ENCODE measurements at regions not wholly inside any gene's neighbourhood (a gene's known extent, or its start where the extent isn't known, plus 50 kb on each side); places are given as distances from the start of the nearest gene placed in this dataset.
"Not testable (repeated sequence)": the region's sequence is repeated elsewhere in the genome, so short reads cannot be mapped to it uniquely, and the experiment has no call there.

- Mint-ChIP-seq H3K27me3 (no peaks in the 10 kb centered on the region), H3K4me3 (no peak overlapping the region), H3K4me1 (no peaks in the 10 kb centered on the region), H3K9me3 (no peaks in the 10 kb centered on the region), H3K36me3 (no peaks in the 10 kb centered on the region), H3K27ac (no peak overlapping the region)
- DNase-seq = no peak
Observed at GRCh38 chr1:233759665-233760064, 144.8 kb upstream of the SLC35F3 start.

- H3K4me1 Mint-ChIP-seq, H3K27me3 Mint-ChIP-seq, DNase-seq, H3K4me3 Mint-ChIP-seq, H3K36me3 Mint-ChIP-seq, H3K27ac Mint-ChIP-seq, H3K9me3 Mint-ChIP-seq: not testable (repeated sequence)
Observed at GRCh38 chr1:233764304-233764703, 140.2 kb upstream of the SLC35F3 start.

- H3K4me1 Mint-ChIP-seq = no peaks in the 10 kb centered on the region
- peaks cover 4% of the 10 kb centered on the region for H3K9me3 Mint-ChIP-seq
- DNase-seq = no peak
- H3K27ac Mint-ChIP-seq = no peak overlapping the region
- no peak overlapping the region for H3K4me3 Mint-ChIP-seq
- H3K27me3 Mint-ChIP-seq = peaks cover 20% of the 10 kb centered on the region
- H3K36me3 Mint-ChIP-seq = no peaks in the 10 kb centered on the region
Observed at GRCh38 chr1:233777566-233777965, 126.9 kb upstream of the SLC35F3 start.

DNA sequence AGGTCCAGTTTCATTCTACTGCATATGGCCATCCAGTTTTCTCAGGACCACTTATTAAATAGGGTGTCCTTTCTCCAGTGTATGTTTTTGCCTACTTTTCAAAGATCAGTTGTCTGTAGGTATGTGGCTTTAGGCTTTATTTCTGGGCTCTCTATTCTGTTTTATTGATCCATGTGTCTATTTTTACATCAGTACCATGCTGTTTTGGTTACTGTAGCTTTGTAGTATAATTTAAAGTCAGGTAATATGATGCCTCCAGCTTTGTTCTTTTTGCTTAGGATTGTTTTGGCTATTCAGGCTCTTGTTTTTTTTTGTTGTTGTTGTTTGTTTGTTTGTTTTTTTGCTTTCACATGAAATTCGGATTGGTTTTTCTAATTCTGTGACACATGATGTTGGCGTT lies 124.4 kb upstream of the SLC35F3 start:
- Mint-ChIP-seq H3K27me3 (peaks cover 16% of the 10 kb centered on the region), H3K27ac (no peak overlapping the region), H3K4me1 (no peaks in the 10 kb centered on the region), H3K4me3 (no peak overlapping the region), H3K9me3 (peaks cover 4% of the 10 kb centered on the region), H3K36me3 (no peaks in the 10 kb centered on the region)
- no peak for DNase-seq

DNA sequence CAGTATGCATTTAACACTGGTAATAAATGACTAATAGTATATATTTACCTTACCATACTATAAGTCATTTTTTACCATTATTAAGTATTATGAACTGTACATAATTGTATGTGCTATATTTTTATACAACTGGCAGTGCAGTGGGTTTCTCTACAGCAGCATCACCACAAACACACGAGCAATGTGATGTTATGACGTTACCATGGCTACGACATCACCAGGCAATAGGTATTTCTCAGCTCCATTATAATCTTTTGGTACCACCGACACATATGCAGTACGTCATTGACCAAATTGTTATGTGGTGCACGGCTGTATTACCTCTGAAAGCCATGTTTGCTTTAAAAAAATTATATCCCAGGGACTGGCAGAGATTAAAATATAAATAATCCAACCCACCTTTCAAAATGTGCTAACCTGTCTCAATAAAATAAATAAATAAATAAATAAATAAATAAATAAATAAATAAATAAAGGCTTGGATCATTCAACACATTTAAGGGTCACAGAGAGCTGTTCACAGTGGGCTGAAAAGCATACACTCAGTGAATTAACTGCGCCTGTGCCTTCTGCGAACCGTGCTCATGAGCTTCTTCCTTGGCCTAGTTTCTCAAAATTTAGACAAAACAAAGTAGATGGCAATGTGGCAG lies 121.4 kb upstream of the SLC35F3 start:
- Mint-ChIP-seq H3K9me3 (peaks cover 4% of the 10 kb centered on the region), H3K4me1 (no peaks in the 10 kb centered on the region), H3K4me3 (no peak overlapping the region), H3K27ac (no peak overlapping the region), H3K27me3 (peaks cover 12% of the 10 kb centered on the region), H3K36me3 (no peaks in the 10 kb centered on the region)
- no peak for DNase-seq

DNA sequence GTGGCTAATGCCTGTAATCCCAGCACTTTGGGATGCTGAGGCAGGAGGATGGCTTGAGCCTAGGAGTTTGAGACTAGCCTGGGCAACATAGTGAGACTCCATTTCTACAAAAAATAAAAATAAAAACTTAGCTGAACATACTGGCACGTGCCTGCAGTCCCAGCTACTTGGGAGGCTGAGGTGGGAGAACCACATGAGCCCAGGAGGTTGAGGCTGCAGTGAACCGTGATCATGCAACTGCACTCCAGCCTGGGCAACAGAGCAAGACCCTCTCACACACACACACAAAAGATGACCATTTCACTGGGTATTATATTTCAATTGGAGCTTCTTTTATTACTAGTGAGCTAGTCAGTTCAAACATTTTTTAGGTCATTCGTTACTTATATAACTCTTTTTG lies 116.9 kb upstream of the SLC35F3 start:
- H3K4me3 Mint-ChIP-seq = no peak overlapping the region
- H3K27me3 Mint-ChIP-seq = peaks cover 27% of the 10 kb centered on the region
- H3K4me1 Mint-ChIP-seq = no peaks in the 10 kb centered on the region
- H3K27ac Mint-ChIP-seq = no peak overlapping the region
- no peaks in the 10 kb centered on the region for H3K36me3 Mint-ChIP-seq
- DNase-seq = no peak
- no peaks in the 10 kb centered on the region for H3K9me3 Mint-ChIP-seq

- H3K4me1 Mint-ChIP-seq = no peaks in the 10 kb centered on the region
- H3K4me3 Mint-ChIP-seq = no peak overlapping the region
- no peaks in the 10 kb centered on the region for H3K36me3 Mint-ChIP-seq
- H3K27me3 Mint-ChIP-seq = peaks cover 27% of the 10 kb centered on the region
- no peak for DNase-seq
- no peaks in the 10 kb centered on the region for H3K9me3 Mint-ChIP-seq
- H3K27ac Mint-ChIP-seq = no peak overlapping the region
Observed at GRCh38 chr1:233788687-233789086, 115.8 kb upstream of the SLC35F3 start.

- Mint-ChIP-seq H3K9me3 (peaks cover 8% of the 10 kb centered on the region), H3K36me3 (no peaks in the 10 kb centered on the region), H3K4me1 (no peaks in the 10 kb centered on the region), H3K4me3 (no peak overlapping the region), H3K27ac (no peak overlapping the region), H3K27me3 (peaks cover 32% of the 10 kb centered on the region)
- no peak for DNase-seq
Observed at GRCh38 chr1:233790121-233790520, 114.4 kb upstream of the SLC35F3 start.

DNA sequence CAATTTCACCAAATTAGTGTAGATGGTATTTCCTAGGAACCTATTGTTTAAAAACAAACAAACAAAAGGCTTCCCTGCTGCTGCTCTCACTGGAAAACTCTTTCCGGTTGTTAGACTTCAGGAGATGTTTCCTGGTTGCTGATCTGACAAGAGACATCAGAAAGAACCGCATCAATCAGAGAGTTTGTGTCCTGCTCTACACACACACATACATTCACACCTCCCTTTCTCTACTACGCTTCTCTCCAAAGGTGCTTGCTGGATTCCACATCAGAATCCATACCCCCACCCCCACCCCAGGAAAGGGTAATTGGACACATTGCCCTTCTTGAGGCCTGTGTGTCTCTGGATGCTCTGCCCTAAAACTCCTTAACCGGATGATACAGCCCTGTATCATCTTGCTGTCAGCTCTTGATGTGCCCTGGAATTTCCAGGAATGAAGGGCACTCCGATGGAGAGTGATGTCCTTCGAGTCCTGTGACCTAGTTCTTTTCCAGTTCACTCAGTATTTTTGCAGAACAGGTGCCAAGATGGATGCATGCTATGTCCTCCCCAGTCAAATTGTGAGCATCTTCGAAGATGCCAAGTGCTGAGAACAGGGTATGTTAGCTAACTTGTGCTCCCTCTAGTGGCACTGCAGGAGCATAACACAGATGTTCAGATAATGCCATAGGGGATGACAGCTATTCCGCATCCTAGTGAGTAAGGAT lies 113.7 kb upstream of the SLC35F3 start:
- no peak overlapping the region for H3K4me3 Mint-ChIP-seq

DNA sequence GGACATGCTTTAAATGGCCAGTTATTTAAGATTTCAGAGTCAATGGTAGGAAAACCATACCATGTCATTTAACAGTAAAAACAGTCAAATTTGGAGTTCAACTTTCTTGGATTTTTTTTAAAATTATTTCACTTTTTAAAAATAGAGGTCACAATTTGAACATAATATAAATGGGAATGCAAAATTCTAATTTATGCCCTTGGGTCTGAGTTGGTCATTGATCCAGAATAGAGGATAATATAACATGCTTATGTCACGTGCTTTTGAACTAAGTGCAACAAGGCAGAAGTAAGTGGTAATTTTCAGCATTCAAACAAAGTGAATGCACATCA lies 113.1 kb upstream of the SLC35F3 start:
- Mint-ChIP-seq H3K4me1 (no peaks in the 10 kb centered on the region), H3K27me3 (peaks cover 32% of the 10 kb centered on the region), H3K36me3 (no peaks in the 10 kb centered on the region), H3K4me3 (no peak overlapping the region), H3K27ac (no peak overlapping the region), H3K9me3 (peaks cover 8% of the 10 kb centered on the region)
- DNase-seq = no peak

More for the DNA sequence above, 113.7 kb upstream of the SLC35F3 start:
- H3K27ac Mint-ChIP-seq = no peak overlapping the region
- no peaks in the 10 kb centered on the region for H3K4me1 Mint-ChIP-seq
- no peaks in the 10 kb centered on the region for H3K36me3 Mint-ChIP-seq
- DNase-seq = peak; percentile 0
- H3K27me3 Mint-ChIP-seq = peaks cover 32% of the 10 kb centered on the region
- H3K9me3 Mint-ChIP-seq = peaks cover 8% of the 10 kb centered on the region

DNA sequence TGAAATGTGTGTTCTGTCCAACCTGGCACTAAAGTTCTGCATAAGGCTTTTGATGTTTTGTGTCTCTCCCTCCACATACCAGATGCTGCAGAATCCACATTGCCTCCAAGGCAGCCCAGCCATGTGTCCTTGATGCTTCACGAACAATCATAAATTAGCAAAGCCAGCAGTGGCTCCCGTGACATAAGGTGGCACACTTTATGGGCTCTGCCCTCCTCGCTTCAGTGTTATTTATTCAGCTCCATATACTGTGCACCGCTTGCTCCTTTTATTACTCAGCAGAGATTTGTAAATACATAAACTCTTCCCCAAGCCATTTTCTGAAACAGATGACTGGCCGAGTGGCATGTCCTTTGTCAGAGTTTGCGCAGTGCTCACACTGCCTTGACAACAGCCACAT lies 112.8 kb upstream of the SLC35F3 start:
- Mint-ChIP-seq H3K36me3 (no peaks in the 10 kb centered on the region), H3K4me1 (no peaks in the 10 kb centered on the region), H3K27me3 (peaks cover 32% of the 10 kb centered on the region), H3K4me3 (no peak overlapping the region), H3K9me3 (peaks cover 8% of the 10 kb centered on the region), H3K27ac (no peak overlapping the region)
- DNase-seq = no peak

GRCh38 chr1:233794863-233795262 lies 109.6 kb upstream of the SLC35F3 start:
- no peak overlapping the region for H3K4me3 Mint-ChIP-seq
- no peaks in the 10 kb centered on the region for H3K4me1 Mint-ChIP-seq
- H3K36me3 Mint-ChIP-seq = no peaks in the 10 kb centered on the region
- peaks cover 11% of the 10 kb centered on the region for H3K9me3 Mint-ChIP-seq
- no peak for DNase-seq
- H3K27ac Mint-ChIP-seq = no peak overlapping the region
- peaks cover 27% of the 10 kb centered on the region for H3K27me3 Mint-ChIP-seq

- peaks cover 24% of the 10 kb centered on the region for H3K27me3 Mint-ChIP-seq
- H3K36me3 Mint-ChIP-seq = no peaks in the 10 kb centered on the region
Observed at GRCh38 chr1:233796146-233796783, 108.2 kb upstream of the SLC35F3 start.

GRCh38 chr1:233802611-233803010 lies 101.9 kb upstream of the SLC35F3 start:
- no peak for DNase-seq
- Mint-ChIP-seq H3K4me1 (no peaks in the 10 kb centered on the region), H3K27me3 (peaks cover 14% of the 10 kb centered on the region), H3K4me3 (no peak overlapping the region), H3K36me3 (no peaks in the 10 kb centered on the region), H3K27ac (no peak overlapping the region), H3K9me3 (peaks cover 11% of the 10 kb centered on the region)

More at GRCh38 chr1:233796146-233796783, 108.2 kb upstream of the SLC35F3 start:
- Mint-ChIP-seq H3K4me1 (no peaks in the 10 kb centered on the region), H3K4me3 (no peak overlapping the region), H3K27ac (no peak overlapping the region), H3K9me3 (peaks cover 11% of the 10 kb centered on the region)
- DNase-seq = no peak

GRCh38 chr1:233805786-233806185 lies 98.7 kb upstream of the SLC35F3 start:
- H3K4me1 Mint-ChIP-seq = no peaks in the 10 kb centered on the region
- H3K27ac Mint-ChIP-seq = no peak overlapping the region
- H3K9me3 Mint-ChIP-seq = peaks cover 9% of the 10 kb centered on the region
- no peak overlapping the region for H3K4me3 Mint-ChIP-seq
- H3K27me3 Mint-ChIP-seq = peaks cover 4% of the 10 kb centered on the region
- DNase-seq = no peak
- no peaks in the 10 kb centered on the region for H3K36me3 Mint-ChIP-seq

- no peak for DNase-seq
- Mint-ChIP-seq H3K27me3 (peaks cover 13% of the 10 kb centered on the region), H3K9me3 (peaks cover 1% of the 10 kb centered on the region), H3K4me1 (no peaks in the 10 kb centered on the region), H3K36me3 (no peaks in the 10 kb centered on the region), H3K4me3 (no peak overlapping the region), H3K27ac (no peak overlapping the region)
Observed at GRCh38 chr1:233815357-233815756, 89.1 kb upstream of the SLC35F3 start.

Measured in activated naive CD8-positive, alpha-beta T cell treated with anti-CD3 and anti-CD28 coated beads for 36 hours (primary cell).